NCI-H2029 (cell line): ENCODE measurements at regions not wholly inside any gene's neighbourhood (a gene's known extent, or its start where the extent isn't known, plus 50 kb on each side); places are given as distances from the start of the nearest gene placed in this dataset.

Experiments
- DNase-seq: peaks from one replicate; lab custom pipeline; 2025; lab: John Stamatoyannopoulos, UW

- peak; percentile 56 for DNase-seq
Observed at GRCh38 chr16:49023050-49023449, 258.6 kb downstream of the CBLN1 start.

GRCh38 chr16:49022351-49022963 lies 259.2 kb downstream of the CBLN1 start:
- no peak for DNase-seq

GRCh38 chr16:49021136-49021535 lies 260.5 kb downstream of the CBLN1 start:
- no peak for DNase-seq

GRCh38 chr16:49020436-49020835 lies 261.2 kb downstream of the CBLN1 start:
- DNase-seq, result no peak

- DNase-seq, result peak; percentile 47
Observed at GRCh38 chr16:49019831-49020230, 261.8 kb downstream of the CBLN1 start.

GRCh38 chr16:49019081-49019633 lies 262.5 kb downstream of the CBLN1 start:
- DNase-seq, result no peak

- no peak for DNase-seq
Observed at GRCh38 chr16:49018259-49018931, 263.2 kb downstream of the CBLN1 start.

GRCh38 chr16:49017501-49017900 lies 264.1 kb downstream of the CBLN1 start:
- no peak for DNase-seq

GRCh38 chr16:49016461-49016860 lies 265.2 kb downstream of the CBLN1 start:
- DNase-seq, result no peak

- DNase-seq, result no peak
Observed at GRCh38 chr16:49015225-49015592, 266.4 kb downstream of the CBLN1 start.

- no peak for DNase-seq
Observed at GRCh38 chr16:49014277-49015224, 267.1 kb downstream of the CBLN1 start.

GRCh38 chr16:49013727-49014080 lies 267.9 kb downstream of the CBLN1 start:
- DNase-seq, result no peak

- DNase-seq, result peak; percentile 79
Observed at GRCh38 chr16:49012961-49013726, 268.5 kb downstream of the CBLN1 start.

GRCh38 chr16:49011901-49012300 lies 269.7 kb downstream of the CBLN1 start:
- DNase-seq, result no peak

GRCh38 chr16:49010879-49011278 lies 270.8 kb downstream of the CBLN1 start:
- DNase-seq, result no peak

- no peak for DNase-seq
Observed at GRCh38 chr16:49010396-49010795, 271.2 kb downstream of the CBLN1 start.

GRCh38 chr16:49009204-49009603 lies 272.4 kb downstream of the CBLN1 start:
- no peak for DNase-seq

- DNase-seq, result no peak
Observed at GRCh38 chr16:49003992-49004391, 277.6 kb downstream of the CBLN1 start.

GRCh38 chr16:49003022-49003421 lies 278.6 kb downstream of the CBLN1 start:
- DNase-seq, result no peak

- no peak for DNase-seq
Observed at GRCh38 chr16:49000594-49000993, 281.0 kb downstream of the CBLN1 start.

GRCh38 chr16:48999508-48999907 lies 282.1 kb downstream of the CBLN1 start:
- DNase-seq, result no peak

GRCh38 chr16:48999044-48999443 lies 282.6 kb downstream of the CBLN1 start:
- DNase-seq, result no peak
